PC-3 (cell line): ENCODE measurements at regions not wholly inside any gene's neighbourhood (a gene's known extent, or its start where the extent isn't known, plus 50 kb on each side); places are given as distances from the start of the nearest gene placed in this dataset.

Experiments
- EZH2phosphoT487 ChIP-seq: fragments of 300-600 bp; sonication (generic); IDR thresholded peaks from 2 replicates; pipeline ENCODE4 v1.6.1; 2018; ENCODE audit warnings: mild to moderate bottlenecking, antibody characterized with exemption, low read length, borderline replicate concordance
- TF ChIP-seq, protein P1 (sequence below): fragments of 300-600 bp; sonication (generic); conservative IDR thresholded peaks from 2 replicates; pipeline ENCODE4 v1.5.1; 2017; ENCODE audit warnings: antibody characterized with exemption, low read depth, mild to moderate bottlenecking, low read length

DNA sequence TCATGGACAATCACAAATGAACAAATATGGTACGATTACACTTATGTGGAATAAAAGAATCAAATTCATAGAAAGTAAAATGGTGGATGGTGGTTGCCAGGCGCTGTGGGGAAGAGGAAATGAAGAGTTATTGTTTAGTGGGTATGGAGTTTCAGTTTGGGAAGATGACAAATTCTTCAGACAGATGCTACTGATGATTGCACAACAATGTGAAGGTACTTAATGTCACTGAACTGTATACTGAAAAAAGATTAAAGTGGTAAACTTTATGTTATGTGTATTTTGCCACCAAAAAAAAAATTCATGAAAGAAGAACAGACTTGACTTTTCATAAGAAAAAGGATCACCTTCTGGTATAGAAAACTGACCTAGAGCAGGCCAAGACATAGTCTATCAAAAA, 745.6 kb upstream of the CXADR start:
- TF ChIP-seq EZH2phosphoT487 = no peak
- TF ChIP-seq, protein P1, sequence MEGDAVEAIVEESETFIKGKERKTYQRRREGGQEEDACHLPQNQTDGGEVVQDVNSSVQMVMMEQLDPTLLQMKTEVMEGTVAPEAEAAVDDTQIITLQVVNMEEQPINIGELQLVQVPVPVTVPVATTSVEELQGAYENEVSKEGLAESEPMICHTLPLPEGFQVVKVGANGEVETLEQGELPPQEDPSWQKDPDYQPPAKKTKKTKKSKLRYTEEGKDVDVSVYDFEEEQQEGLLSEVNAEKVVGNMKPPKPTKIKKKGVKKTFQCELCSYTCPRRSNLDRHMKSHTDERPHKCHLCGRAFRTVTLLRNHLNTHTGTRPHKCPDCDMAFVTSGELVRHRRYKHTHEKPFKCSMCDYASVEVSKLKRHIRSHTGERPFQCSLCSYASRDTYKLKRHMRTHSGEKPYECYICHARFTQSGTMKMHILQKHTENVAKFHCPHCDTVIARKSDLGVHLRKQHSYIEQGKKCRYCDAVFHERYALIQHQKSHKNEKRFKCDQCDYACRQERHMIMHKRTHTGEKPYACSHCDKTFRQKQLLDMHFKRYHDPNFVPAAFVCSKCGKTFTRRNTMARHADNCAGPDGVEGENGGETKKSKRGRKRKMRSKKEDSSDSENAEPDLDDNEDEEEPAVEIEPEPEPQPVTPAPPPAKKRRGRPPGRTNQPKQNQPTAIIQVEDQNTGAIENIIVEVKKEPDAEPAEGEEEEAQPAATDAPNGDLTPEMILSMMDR = no peak
